ENCODE measurements at regions not wholly inside any gene's neighbourhood (a gene's known extent, or its start where the extent isn't known, plus 50 kb on each side); places are given as distances from the start of the nearest gene placed in this dataset.
"Not testable (repeated sequence)": the region's sequence is repeated elsewhere in the genome, so short reads cannot be mapped to it uniquely, and the experiment has no call there.

GRCh38 chr9:104195142-104195541 is 101.0 kb downstream of the SMC2 start:
- DNase-seq, result not testable (repeated sequence)

DNA sequence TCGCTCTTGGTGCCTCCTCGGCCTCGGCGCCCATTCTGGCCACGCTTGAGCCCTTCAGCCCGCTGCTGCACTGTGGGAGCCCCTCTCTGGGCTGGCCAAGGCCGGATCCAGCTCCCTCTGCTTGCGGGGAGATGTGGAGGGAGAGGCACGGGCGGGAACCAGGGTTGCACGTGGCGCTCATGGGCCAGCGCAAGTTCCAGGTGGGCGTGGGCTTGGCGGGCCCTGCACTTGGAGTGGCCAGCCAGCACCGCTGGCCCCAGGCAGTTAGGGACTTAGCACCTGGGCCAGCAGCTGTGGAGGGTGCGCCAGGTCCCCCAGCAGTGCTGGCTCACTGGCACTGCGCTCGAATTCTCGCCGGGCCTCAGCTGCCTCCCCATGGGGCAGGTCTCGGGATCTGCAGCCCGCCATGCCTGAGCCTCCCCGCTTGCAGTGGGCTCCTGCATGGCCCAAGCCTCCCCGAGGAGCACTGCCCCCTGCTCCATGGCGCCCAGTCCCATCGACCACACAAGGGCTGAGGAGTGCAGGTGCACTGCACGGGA is 106.4 kb downstream of the SMC2 start:
- no peak for DNase-seq

GRCh38 chr9:104206766-104207165 is 112.7 kb downstream of the SMC2 start:
- no peak for DNase-seq

DNA sequence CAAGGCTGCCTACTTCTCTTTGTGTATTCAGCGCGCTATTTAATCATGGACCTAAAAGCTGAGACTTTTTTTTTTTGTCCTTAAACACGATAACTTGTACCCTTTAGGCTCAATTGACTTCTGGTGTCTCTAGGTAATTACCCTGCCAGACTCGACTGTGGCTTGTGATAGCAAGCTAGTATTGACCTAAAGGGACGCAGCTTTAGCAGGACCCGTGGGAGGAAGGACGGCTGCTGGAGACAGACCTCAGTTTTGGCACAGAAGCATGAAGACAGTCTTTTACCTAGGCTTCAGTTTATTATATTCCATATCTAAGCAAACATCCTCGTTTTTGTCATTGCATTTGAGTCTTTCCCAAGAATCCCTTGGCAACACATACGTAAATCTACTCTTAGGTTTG is 115.3 kb downstream of the SMC2 start:
- DNase-seq, result no peak

DNA sequence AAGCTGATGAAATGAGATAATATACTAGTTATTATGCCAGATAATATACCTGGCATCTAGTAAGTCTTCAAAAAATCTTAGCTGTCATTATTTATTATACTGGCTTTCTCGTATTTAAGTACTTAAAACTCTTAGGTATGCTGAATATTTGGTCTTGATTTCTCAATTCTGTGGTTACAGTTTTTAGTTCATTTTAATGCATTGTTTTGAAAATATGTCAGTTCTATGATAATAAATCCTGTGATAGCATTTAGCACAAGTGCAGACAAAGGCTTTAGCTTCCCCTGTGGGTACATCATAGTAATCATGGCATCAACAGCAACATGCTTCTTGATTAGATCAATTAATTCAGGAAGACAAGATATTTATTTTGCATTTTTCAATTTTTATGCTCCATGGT is 133.0 kb downstream of the SMC2 start:
- DNase-seq, result no peak

DNA sequence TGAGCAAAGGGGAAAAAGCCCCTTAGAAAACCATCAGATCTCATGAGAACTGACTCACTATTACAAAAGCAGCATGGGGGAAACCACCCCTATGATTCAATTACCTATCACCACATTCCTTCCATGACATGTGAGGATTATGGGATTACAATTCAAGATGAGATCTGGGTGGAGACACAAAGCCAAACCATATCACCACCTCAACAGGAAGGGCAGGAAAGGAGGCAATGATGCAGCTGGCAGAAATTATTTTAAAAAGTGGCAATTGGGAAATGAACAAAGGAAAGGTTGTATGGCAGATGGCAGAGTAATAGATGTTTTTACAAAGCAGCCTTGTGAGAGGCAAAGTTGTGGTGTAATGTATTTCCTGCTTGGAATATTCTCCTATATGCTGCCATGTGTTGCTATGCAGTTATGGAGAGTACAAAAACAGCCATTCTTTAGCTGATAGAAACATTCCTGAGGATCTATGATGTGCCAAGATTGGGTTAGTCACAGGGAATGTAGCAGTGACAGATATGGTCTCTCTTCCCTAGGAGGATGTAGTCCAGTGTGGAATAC is 138.8 kb downstream of the SMC2 start:
- no peak for DNase-seq

DNA sequence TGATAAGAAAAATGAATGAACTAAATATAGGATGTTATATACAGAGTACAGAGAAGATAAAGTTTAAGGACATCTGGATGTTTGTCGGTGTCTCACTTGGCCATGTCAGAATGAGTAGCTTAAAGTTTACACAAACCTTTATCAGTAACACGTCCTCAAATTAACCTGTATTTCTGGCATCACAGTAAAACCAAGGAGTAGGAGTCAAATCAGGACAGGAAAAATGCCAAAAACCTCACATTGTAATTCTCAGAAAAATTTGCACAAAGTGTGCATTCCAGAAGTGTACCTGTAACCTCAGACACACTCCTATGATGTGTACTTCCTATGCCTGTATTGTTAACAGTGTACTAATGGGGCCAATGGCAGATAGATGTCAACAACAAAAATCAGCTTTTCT is 139.3 kb downstream of the SMC2 start:
- no peak for DNase-seq

GRCh38 chr9:104234632-104235337 is 140.7 kb downstream of the SMC2 start:
- DNase-seq, result not testable (repeated sequence)

DNA sequence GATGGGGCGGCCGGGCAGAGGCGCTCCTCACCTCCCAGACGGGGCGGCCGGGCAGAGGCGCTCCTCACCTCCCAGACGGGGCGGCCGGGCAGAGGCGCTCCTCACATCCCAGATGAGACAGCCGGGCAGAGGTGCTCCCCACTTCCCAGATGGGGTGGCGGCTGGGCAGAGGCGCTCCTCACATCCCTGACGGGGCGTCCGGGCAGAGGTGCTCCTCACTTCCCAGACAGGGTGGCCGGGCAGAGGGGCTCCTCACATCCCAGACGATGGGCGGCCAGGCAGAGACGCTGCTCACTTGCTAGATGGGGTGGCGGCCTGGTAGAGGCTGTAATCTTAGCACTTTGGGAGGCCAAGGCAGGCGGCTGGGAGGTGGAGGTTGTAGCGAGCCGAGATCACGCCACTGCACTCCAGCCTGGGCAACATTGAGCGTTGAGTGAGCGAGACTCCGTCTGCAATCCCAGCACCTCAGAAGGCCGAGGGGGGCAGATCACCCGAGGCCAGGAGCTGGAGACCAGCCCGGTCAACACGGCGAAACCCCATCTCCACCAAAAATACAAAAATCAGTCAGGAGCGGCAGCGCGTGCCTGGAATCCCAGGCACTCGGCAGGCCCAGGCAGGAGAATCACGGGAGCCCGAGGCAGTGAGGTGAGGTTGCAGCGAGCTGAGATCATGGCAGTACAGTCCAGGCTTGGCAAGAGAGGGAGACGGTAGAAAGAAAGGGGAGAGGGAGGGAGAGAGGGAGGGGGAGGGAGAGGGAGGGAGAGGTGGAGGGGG is 141.4 kb downstream of the SMC2 start:
- not testable (repeated sequence) for DNase-seq

GRCh38 chr9:104238668-104239067 is 144.6 kb downstream of the SMC2 start:
- DNase-seq, result no peak

DNA sequence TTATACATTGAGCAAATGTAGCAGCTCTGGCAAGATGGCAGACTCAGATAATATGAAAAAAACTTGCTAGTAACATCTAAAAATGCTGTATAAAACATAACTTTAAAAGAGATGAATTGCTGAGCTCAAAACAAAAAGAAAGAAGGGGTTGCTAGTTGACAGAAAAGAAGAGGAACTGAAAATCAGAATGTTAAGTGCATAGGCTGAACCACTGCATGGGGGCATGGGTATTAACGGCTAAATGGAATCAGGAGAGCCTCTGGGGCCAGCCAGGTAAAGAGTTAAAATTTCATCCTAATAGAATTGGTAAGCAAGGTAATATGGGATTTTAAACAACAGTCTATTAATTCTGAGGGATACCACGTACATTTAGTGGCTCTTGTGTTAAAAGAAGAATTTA is 146.8 kb downstream of the SMC2 start:
- DNase-seq, result no peak

GRCh38 chr9:104245925-104246324 is 151.8 kb downstream of the SMC2 start:
- no peak for DNase-seq

- DNase-seq, result no peak
Observed at GRCh38 chr9:104247899-104248460, 153.9 kb downstream of the SMC2 start.

DNA sequence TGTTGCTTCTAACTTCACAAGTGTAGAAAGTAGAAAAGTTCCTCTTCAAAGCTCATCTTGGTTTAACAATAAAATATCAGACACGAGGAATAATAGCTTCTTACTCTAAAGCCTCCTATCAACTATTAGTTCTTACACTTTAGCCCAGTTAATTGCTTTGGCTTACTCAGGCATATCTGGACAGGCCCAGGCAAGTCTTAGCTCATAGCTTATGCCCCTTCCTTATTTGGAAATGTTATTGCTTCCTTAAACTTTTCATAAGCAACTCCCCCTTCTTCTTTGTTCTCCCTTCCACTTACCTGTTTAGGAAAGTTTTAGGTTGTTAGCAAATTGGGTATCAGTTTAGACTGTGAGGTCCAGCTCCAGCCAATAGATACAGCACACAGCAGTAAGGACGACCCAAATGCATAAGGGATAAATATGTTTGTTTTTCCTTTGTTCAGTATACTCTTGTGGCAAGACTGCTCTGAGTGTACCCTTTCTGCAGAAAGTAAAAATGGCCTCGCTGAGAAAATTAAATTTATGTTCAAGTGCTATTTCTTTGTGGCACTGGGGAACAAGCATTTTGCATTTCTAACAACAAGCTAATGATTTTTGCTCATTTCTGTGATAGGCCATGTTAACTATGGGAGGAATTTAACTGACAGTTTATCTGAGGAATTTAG is 162.1 kb downstream of the SMC2 start:
- no peak for DNase-seq

DNA sequence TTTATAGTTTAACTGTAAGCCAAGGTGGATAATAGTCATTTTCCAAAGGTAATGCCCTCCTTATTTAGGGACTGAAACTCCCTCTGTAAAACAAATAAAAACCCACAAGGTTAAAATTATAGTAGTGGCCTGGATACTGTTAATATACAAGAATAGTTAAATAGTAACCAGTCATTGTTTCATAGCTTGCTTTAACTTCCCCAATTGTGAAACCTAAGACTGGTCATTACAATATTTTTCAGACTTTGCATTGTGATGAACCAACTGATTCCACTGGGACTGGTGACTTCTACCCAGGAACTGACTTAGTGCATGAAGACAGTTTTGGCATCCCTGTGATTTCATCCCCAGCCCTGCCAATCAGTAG is 162.6 kb downstream of the SMC2 start:
- no peak for DNase-seq

DNA sequence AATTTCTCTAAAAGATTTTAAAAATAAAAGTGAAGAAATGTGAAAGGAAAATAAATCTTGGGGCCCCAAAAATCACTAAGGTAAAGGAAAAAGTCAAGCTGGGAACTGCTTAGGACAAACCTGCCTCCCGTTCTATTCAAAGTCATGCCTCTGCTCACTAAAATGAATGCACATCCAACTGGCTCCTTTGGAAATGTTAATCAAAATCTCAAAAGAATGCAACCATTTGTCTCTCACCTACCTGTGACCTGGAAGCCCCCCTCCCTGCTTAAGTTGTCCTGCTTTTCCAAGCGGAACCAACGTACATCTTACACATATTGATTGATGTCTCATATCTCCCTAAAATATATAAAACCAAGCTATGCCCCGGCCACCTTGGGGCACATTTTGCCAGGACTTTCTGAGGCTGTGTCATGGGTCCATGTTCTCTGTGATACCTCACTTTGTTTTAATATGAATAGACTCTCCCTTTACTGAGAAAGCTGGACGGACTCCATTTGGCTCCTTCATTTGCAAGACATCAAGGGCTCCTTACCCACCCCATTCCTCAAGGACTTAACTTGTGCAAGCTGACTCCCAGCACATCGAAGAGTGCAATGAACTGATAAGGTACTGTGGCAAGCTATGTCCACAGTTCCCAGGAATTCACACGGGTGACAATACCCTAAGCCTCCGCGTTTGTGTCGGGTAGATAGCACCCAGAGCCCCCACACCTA is 164.3 kb downstream of the SMC2 start:
- no peak for DNase-seq

- no peak for DNase-seq
Observed at GRCh38 chr9:104260004-104260403, 165.9 kb downstream of the SMC2 start.

DNA sequence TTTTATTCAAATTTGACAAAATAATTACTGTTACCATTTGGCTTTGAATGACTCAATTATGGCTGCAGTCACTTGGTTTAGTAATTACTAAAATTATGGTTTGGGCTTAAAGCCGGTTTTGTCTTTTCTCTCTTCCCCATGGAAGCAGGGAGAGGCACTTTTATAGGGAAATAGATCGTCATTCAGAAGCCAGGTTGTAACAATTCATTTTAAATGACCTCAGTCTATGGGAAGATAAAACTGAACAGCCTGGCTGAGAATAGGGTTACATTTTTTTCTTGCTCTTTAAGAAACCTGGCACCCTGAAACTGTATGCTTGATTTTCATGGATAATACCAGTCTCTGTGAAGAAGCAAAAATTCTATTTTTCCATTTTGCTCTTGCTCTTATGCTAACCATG is 169.8 kb downstream of the SMC2 start:
- DNase-seq, result no peak

- no peak for DNase-seq
Observed at GRCh38 chr9:104264431-104264830, 170.3 kb downstream of the SMC2 start.

- DNase-seq, result no peak
Observed at GRCh38 chr9:104269374-104269773, 175.3 kb downstream of the SMC2 start.

DNA sequence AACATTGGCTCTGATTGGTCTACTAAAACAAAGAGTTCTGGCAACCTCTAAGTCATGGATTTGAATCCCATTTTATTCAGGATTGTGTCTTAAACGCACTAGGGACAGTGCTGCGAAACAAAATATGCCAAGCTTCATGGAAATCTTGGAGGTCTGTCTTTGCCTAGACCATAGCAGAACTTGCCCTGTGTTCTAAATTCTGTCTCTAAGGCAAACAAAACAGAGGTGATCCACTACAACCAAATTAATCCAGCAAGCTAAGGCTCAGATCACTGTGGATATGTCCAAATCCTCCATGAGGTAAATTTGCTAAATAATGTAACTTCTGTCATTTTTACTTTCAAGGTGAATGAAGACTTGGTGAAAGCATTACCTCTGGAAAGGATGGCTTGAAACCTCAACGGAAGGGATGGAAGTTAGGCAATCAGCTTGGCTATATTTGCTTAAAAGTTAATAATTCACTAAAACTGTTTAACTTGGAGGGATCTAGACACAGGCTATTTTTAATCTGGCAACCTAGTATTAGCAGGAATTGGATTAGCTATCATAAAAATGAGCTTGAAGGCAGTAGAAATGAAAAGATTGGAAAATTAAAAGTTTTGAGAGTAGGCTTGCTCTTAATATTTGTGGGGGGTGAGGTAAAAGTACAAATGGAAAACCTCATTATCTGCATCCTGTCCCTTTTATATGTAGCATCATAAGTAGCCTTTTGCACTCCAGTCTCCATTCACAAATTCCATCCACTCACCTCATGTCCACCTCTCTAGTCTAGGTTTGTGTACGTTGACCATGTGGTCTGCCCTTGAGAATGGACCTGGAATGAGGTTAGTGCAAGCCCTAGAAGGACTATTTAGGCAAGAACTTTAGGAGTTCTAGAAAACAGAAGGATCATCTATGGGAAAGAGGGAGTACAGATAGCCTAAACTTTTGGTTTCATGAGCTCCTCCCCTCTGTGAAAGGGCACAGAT is 176.2 kb downstream of the SMC2 start:
- DNase-seq, result no peak

All from T-helper 2 cell (primary cell).